ENCODE measurements at regions not wholly inside any gene's neighbourhood (a gene's known extent, or its start where the extent isn't known, plus 50 kb on each side); places are given as distances from the start of the nearest gene placed in this dataset.
"Not testable (repeated sequence)": the region's sequence is repeated elsewhere in the genome, so short reads cannot be mapped to it uniquely, and the experiment has no call there.

GRCh38 chr18:47716632-47717185, 213.8 kb downstream of the SMAD2 start:
- WGBS (ENCODE audit: insufficient coverage, low lambda C conversion rate): no CpG with 5 or more reads among the region's 6 CpGs
- Histone ChIP-seq H3K36me3 (ENCODE audit: control insufficient read depth, insufficient read depth, low read length) (no peaks in the 10 kb centered on the region), H3K4me1 (ENCODE audit: control insufficient read depth, insufficient read depth, low read length) (peaks cover 13% of the 10 kb centered on the region), H3K9me3 (ENCODE audit: control insufficient read depth, low read depth, low read length) (no peaks in the 10 kb centered on the region), H3K27ac (ENCODE audit: low read length) (no peak overlapping the region), H3K4me3 (ENCODE audit: low read length) (no peak overlapping the region), H3K27me3 (ENCODE audit: control insufficient read depth, insufficient read depth, low read length) (no peaks in the 10 kb centered on the region)
- DNase-seq: peak in 1 of 2 donors; percentile 36

GRCh38 chr18:47710451-47710850, 220.0 kb downstream of the SMAD2 start:
- no peaks in the 10 kb centered on the region for H3K27me3 ChIP-seq (ENCODE audit: control insufficient read depth, insufficient read depth, low read length)
- no CpG with 5 or more reads among the region's 2 CpGs for WGBS (ENCODE audit: insufficient coverage, low lambda C conversion rate)
- no peaks in the 10 kb centered on the region for H3K9me3 ChIP-seq (ENCODE audit: control insufficient read depth, low read depth, low read length)
- no peaks in the 10 kb centered on the region for H3K36me3 ChIP-seq (ENCODE audit: control insufficient read depth, insufficient read depth, low read length)
- H3K4me1 ChIP-seq (ENCODE audit: control insufficient read depth, insufficient read depth, low read length): no peaks in the 10 kb centered on the region
- no peak for DNase-seq
- H3K27ac ChIP-seq (ENCODE audit: low read length): no peak overlapping the region
- H3K4me3 ChIP-seq (ENCODE audit: low read length): no peak overlapping the region

GRCh38 chr18:47709556-47709955, 220.9 kb downstream of the SMAD2 start:
- no CpG with 5 or more reads among the region's 4 CpGs for WGBS (ENCODE audit: insufficient coverage, low lambda C conversion rate)
- H3K4me3 ChIP-seq (ENCODE audit: low read length): no peak overlapping the region

GRCh38 chr18:47708206-47708605, 222.3 kb downstream of the SMAD2 start:
- DNase-seq: no peak
- Histone ChIP-seq H3K27me3 (ENCODE audit: control insufficient read depth, insufficient read depth, low read length) (no peaks in the 10 kb centered on the region), H3K4me3 (ENCODE audit: low read length) (no peak overlapping the region), H3K9me3 (ENCODE audit: control insufficient read depth, low read depth, low read length) (no peaks in the 10 kb centered on the region), H3K4me1 (ENCODE audit: control insufficient read depth, insufficient read depth, low read length) (no peaks in the 10 kb centered on the region), H3K36me3 (ENCODE audit: control insufficient read depth, insufficient read depth, low read length) (no peaks in the 10 kb centered on the region), H3K27ac (ENCODE audit: low read length) (no peak overlapping the region)
- no CpG with 5 or more reads among the region's 3 CpGs for WGBS (ENCODE audit: insufficient coverage, low lambda C conversion rate)

More at GRCh38 chr18:47709556-47709955, 220.9 kb downstream of the SMAD2 start:
- Histone ChIP-seq H3K27ac (ENCODE audit: low read length) (no peak overlapping the region), H3K27me3 (ENCODE audit: control insufficient read depth, insufficient read depth, low read length) (no peaks in the 10 kb centered on the region), H3K4me1 (ENCODE audit: control insufficient read depth, insufficient read depth, low read length) (no peaks in the 10 kb centered on the region), H3K36me3 (ENCODE audit: control insufficient read depth, insufficient read depth, low read length) (no peaks in the 10 kb centered on the region), H3K9me3 (ENCODE audit: control insufficient read depth, low read depth, low read length) (no peaks in the 10 kb centered on the region)
- no peak for DNase-seq

- H3K9me3 ChIP-seq (ENCODE audit: control insufficient read depth, low read depth, low read length): no peaks in the 10 kb centered on the region
- no CpG with 5 or more reads among the region's 6 CpGs for WGBS (ENCODE audit: insufficient coverage, low lambda C conversion rate)
Observed at GRCh38 chr18:47701134-47701533, 229.3 kb downstream of the SMAD2 start.

GRCh38 chr18:47696870-47697269, 233.6 kb downstream of the SMAD2 start:
- Histone ChIP-seq H3K36me3 (ENCODE audit: control insufficient read depth, insufficient read depth, low read length) (no peaks in the 10 kb centered on the region), H3K27ac (ENCODE audit: low read length) (no peak overlapping the region), H3K4me1 (ENCODE audit: control insufficient read depth, insufficient read depth, low read length) (no peaks in the 10 kb centered on the region), H3K9me3 (ENCODE audit: control insufficient read depth, low read depth, low read length) (no peaks in the 10 kb centered on the region), H3K27me3 (ENCODE audit: control insufficient read depth, insufficient read depth, low read length) (peaks cover 3% of the 10 kb centered on the region), H3K4me3 (ENCODE audit: low read length) (no peak overlapping the region)
- WGBS (ENCODE audit: insufficient coverage, low lambda C conversion rate): 89% methylated on average over 7 of the region's 9 CpGs
- DNase-seq: no peak

More at GRCh38 chr18:47701134-47701533, 229.3 kb downstream of the SMAD2 start:
- Histone ChIP-seq H3K36me3 (ENCODE audit: control insufficient read depth, insufficient read depth, low read length) (no peaks in the 10 kb centered on the region), H3K4me3 (ENCODE audit: low read length) (no peak overlapping the region), H3K4me1 (ENCODE audit: control insufficient read depth, insufficient read depth, low read length) (no peaks in the 10 kb centered on the region), H3K27ac (ENCODE audit: low read length) (no peak overlapping the region), H3K27me3 (ENCODE audit: control insufficient read depth, insufficient read depth, low read length) (peaks cover 3% of the 10 kb centered on the region)
- DNase-seq: no peak

GRCh38 chr18:47691611-47692010, 238.8 kb downstream of the SMAD2 start:
- no peaks in the 10 kb centered on the region for H3K27me3 ChIP-seq (ENCODE audit: control insufficient read depth, insufficient read depth, low read length)
- no peaks in the 10 kb centered on the region for H3K36me3 ChIP-seq (ENCODE audit: control insufficient read depth, insufficient read depth, low read length)
- no peak overlapping the region for H3K27ac ChIP-seq (ENCODE audit: low read length)
- no peaks in the 10 kb centered on the region for H3K9me3 ChIP-seq (ENCODE audit: control insufficient read depth, low read depth, low read length)
- WGBS (ENCODE audit: insufficient coverage, low lambda C conversion rate): no CpG with 5 or more reads among the region's 4 CpGs
- H3K4me1 ChIP-seq (ENCODE audit: control insufficient read depth, insufficient read depth, low read length): no peaks in the 10 kb centered on the region
- DNase-seq: no peak
- H3K4me3 ChIP-seq (ENCODE audit: low read length): no peak overlapping the region

GRCh38 chr18:47690778-47691177, 239.7 kb downstream of the SMAD2 start:
- no CpG with 5 or more reads among the region's 3 CpGs for WGBS (ENCODE audit: insufficient coverage, low lambda C conversion rate)
- H3K36me3 ChIP-seq (ENCODE audit: control insufficient read depth, insufficient read depth, low read length); H3K9me3 ChIP-seq (ENCODE audit: control insufficient read depth, low read depth, low read length); DNase-seq; H3K4me3 ChIP-seq (ENCODE audit: low read length); H3K4me1 ChIP-seq (ENCODE audit: control insufficient read depth, insufficient read depth, low read length); H3K27ac ChIP-seq (ENCODE audit: low read length); H3K27me3 ChIP-seq (ENCODE audit: control insufficient read depth, insufficient read depth, low read length): not testable (repeated sequence)

- H3K4me3 ChIP-seq (ENCODE audit: low read length): no peak overlapping the region
- no peaks in the 10 kb centered on the region for H3K4me1 ChIP-seq (ENCODE audit: control insufficient read depth, insufficient read depth, low read length)
- H3K27me3 ChIP-seq (ENCODE audit: control insufficient read depth, insufficient read depth, low read length): no peaks in the 10 kb centered on the region
- H3K27ac ChIP-seq (ENCODE audit: low read length): no peak overlapping the region
- no peaks in the 10 kb centered on the region for H3K9me3 ChIP-seq (ENCODE audit: control insufficient read depth, low read depth, low read length)
- WGBS (ENCODE audit: insufficient coverage, low lambda C conversion rate): no CpG with 5 or more reads among the region's 3 CpGs
- H3K36me3 ChIP-seq (ENCODE audit: control insufficient read depth, insufficient read depth, low read length): no peaks in the 10 kb centered on the region
- no peak for DNase-seq
Observed at GRCh38 chr18:47689371-47689770, 241.1 kb downstream of the SMAD2 start.

GRCh38 chr18:47686806-47687205, 243.7 kb downstream of the SMAD2 start:
- Histone ChIP-seq H3K4me1 (ENCODE audit: control insufficient read depth, insufficient read depth, low read length) (no peaks in the 10 kb centered on the region), H3K27me3 (ENCODE audit: control insufficient read depth, insufficient read depth, low read length) (no peaks in the 10 kb centered on the region), H3K9me3 (ENCODE audit: control insufficient read depth, low read depth, low read length) (no peaks in the 10 kb centered on the region), H3K27ac (ENCODE audit: low read length) (no peak overlapping the region), H3K4me3 (ENCODE audit: low read length) (no peak overlapping the region), H3K36me3 (ENCODE audit: control insufficient read depth, insufficient read depth, low read length) (no peaks in the 10 kb centered on the region)
- DNase-seq: no peak
- WGBS (ENCODE audit: insufficient coverage, low lambda C conversion rate): no CpG with 5 or more reads among the region's 2 CpGs

GRCh38 chr18:47683774-47684173, 246.7 kb downstream of the SMAD2 start:
- DNase-seq: no peak

More at GRCh38 chr18:47683774-47684173, 246.7 kb downstream of the SMAD2 start:
- H3K36me3 ChIP-seq (ENCODE audit: control insufficient read depth, insufficient read depth, low read length): no peaks in the 10 kb centered on the region
- no peak overlapping the region for H3K4me3 ChIP-seq (ENCODE audit: low read length)
- no peak overlapping the region for H3K27ac ChIP-seq (ENCODE audit: low read length)
- no peaks in the 10 kb centered on the region for H3K9me3 ChIP-seq (ENCODE audit: control insufficient read depth, low read depth, low read length)
- no peaks in the 10 kb centered on the region for H3K27me3 ChIP-seq (ENCODE audit: control insufficient read depth, insufficient read depth, low read length)
- H3K4me1 ChIP-seq (ENCODE audit: control insufficient read depth, insufficient read depth, low read length): no peaks in the 10 kb centered on the region

All from large intestine (tissue), 3 donors.